DND-41 (cell line): ENCODE measurements at regions not wholly inside any gene's neighbourhood (a gene's known extent, or its start where the extent isn't known, plus 50 kb on each side); places are given as distances from the start of the nearest gene placed in this dataset.

Experiments
- CTCF ChIP-seq: IDR thresholded peaks from 2 replicates; pipeline ENCODE4 v1.5.1; 2012; ENCODE audit warnings: borderline replicate concordance, low read length, moderate library complexity, mild to moderate bottlenecking; ENCODE audit not compliant: poor library complexity, severe bottlenecking; ENCODE audit errors: extremely low read depth
- EZH2 ChIP-seq: IDR thresholded peaks from 3 replicates; pipeline ENCODE4 v1.6.1; 2012; ENCODE audit warnings: borderline replicate concordance, low read depth, mild to moderate bottlenecking, moderate library complexity, low read length, inconsistent platforms; ENCODE audit not compliant: severe bottlenecking

GRCh38 chr6:63471654-63472053, 100.6 kb upstream of the LOC128125822 start:
- TF ChIP-seq CTCF (no peak), EZH2 (no peak)
